ENCODE measurements at regions not wholly inside any gene's neighbourhood (a gene's known extent, or its start where the extent isn't known, plus 50 kb on each side); places are given as distances from the start of the nearest gene placed in this dataset.

DNA sequence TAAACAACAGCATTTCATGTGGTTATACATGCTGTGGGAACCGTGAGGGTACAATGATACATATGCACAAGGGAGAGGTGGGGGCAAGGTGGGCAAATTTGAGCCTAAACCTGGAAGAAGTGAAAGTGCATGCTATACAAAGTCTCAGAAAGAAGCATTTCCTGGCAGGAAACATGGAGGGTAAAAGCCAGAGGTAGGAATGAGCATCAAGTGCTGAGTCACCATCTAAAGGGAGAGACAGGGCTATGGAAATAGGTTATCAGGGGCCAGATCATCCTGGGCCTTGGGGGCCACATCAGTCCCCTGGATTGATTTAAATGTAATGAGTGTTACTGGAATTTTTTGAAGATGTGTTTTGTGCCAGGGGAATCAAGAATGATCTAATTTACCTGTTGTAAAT lies 60.1 kb upstream of the DAB1 start:
- H3K4me3 Mint-ChIP-seq, result no peak overlapping the region

DNA sequence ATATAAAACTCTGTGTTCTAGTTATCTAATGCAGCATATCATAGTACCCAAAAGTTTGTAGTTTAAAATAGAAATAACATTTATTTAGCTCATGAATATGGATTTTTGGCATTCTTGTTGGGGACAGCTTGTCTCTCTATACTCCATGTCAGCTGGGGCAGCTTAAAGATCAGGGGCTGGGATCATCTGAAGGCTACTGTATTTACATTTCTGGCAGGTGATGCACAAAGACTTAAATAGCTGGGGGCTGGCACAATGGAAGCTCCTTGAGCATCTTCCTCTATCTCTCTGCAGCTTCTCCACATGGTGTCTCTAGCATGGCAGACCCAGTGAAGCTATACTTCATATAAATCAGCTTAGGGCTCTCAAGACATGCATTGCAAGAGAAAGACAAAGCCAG lies 55.6 kb upstream of the DAB1 start:
- Mint-ChIP-seq H3K27ac (no peak overlapping the region), H3K27me3 (no peaks in the 10 kb centered on the region), H3K9me3 (peaks cover 0 to 1% (median 0%) of the 10 kb centered on the region in 3 donors), H3K4me3 (no peak overlapping the region), H3K4me1 (no peaks in the 10 kb centered on the region), H3K36me3 (peaks cover 1% of the 10 kb centered on the region)

More for the DNA sequence above, 60.1 kb upstream of the DAB1 start:
- H3K9me3 Mint-ChIP-seq, result peaks cover 0 to 3% (median 0%) of the 10 kb centered on the region in 3 donors
- H3K27me3 Mint-ChIP-seq, result no peaks in the 10 kb centered on the region
- H3K36me3 Mint-ChIP-seq, result peaks cover 1% of the 10 kb centered on the region
- no peaks in the 10 kb centered on the region for H3K4me1 Mint-ChIP-seq
- no peak overlapping the region for H3K27ac Mint-ChIP-seq

DNA sequence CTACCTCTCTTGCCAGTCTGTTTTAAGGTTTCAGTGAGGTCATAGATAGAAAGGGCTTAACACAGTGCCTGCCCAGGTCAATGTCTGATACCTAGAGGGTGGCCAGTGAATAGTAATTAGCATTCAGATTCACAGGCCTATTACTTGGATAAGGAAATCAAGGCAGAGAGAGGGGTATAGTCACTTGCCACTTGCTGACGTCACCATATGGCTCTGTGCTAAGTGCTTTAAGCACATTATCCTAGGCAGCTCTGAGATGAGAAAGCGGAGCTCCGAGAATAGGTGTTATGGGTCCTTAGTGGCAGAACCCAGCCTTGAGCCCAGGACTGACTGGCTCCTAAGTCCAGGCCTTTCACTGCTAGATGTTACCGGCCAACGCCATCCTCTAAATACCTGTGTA lies 51.5 kb upstream of the DAB1 start:
- Mint-ChIP-seq H3K36me3 (peaks cover 3% of the 10 kb centered on the region), H3K4me1 (no peaks in the 10 kb centered on the region), H3K4me3 (no peak overlapping the region), H3K9me3 (peaks cover 0 to 6% (median 5%) of the 10 kb centered on the region in 3 donors), H3K27ac (no peak overlapping the region), H3K27me3 (no peaks in the 10 kb centered on the region)

- Mint-ChIP-seq H3K9me3 (peaks cover 0 to 6% (median 5%) of the 10 kb centered on the region in 3 donors), H3K4me3 (no peak overlapping the region), H3K27ac (no peak overlapping the region), H3K27me3 (no peaks in the 10 kb centered on the region), H3K36me3 (peaks cover 3% of the 10 kb centered on the region), H3K4me1 (no peaks in the 10 kb centered on the region)
Measured at GRCh38 chr1:57474137-57474750, 50.4 kb upstream of the DAB1 start.
